CD4-positive, alpha-beta T cell (primary cell): ENCODE measurements at regions not wholly inside any gene's neighbourhood (a gene's known extent, or its start where the extent isn't known, plus 50 kb on each side); places are given as distances from the start of the nearest gene placed in this dataset.

ENCODE experiments used
- ATAC-seq: fragments of 200-7000 bp; cut with Tn5 transposase; one replicate; pipeline ENCODE4 v1.10.0; 2022; ENCODE audit warnings: mild to moderate bottlenecking; ENCODE audit not compliant: poor library complexity
- CTCF ChIA-PET: fragments of 350-600 bp; sonication (Branson Sonifier 250); formaldehyde crosslinking; loops from one replicate; lab custom pipeline; 2021; ENCODE audit warnings: antibody characterized with exemption, inconsistent platforms; lab: Charles Lee
- POLR2A ChIA-PET: fragments of 350-600 bp; sonication (Branson Sonifier 250); formaldehyde crosslinking; loops from one replicate; lab custom pipeline; 2021; ENCODE audit warnings: antibody characterized with exemption, inconsistent platforms; lab: Charles Lee
- DNase-seq, 14 experiments: peaks; one replicate each; pipeline ENCODE4 v3.0.0-alpha.2; 2013 to 2020; ENCODE audit warnings: mixed read lengths in 2 of 14
- H3K27ac ChIP-seq, 2 donors: one replicate each; pipeline versions ENCODE4 v1.5.1 to v1.7.0; 2013; ENCODE audit warnings: low read length in 2 of 2, low read depth in 1 of 2, mild to moderate bottlenecking in 1 of 2
- H3K27me3 ChIP-seq, 2 experiments: 1 replicate in 1 of 2; 2 replicates in 1 of 2; pipeline versions ENCODE4 v1.6.1 to v1.7.0; 2013; ENCODE audit warnings: low read length in 2 of 2, control low read depth in 1 of 2, mild to moderate bottlenecking in 1 of 2, moderate library complexity in 1 of 2; ENCODE audit not compliant: insufficient read depth in 2 of 2, control insufficient read depth in 1 of 2
- H3K36me3 ChIP-seq: one replicate; pipeline ENCODE4 v1.6.1; 2013; ENCODE audit warnings: low read length, control low read depth; ENCODE audit not compliant: insufficient read depth
- H3K4me1 ChIP-seq: one replicate; pipeline ENCODE4 v1.6.1; 2013; ENCODE audit warnings: low read length, control low read depth; ENCODE audit not compliant: insufficient read depth
- H3K4me3 ChIP-seq: one replicate; pipeline ENCODE4 v1.5.1; 2013; ENCODE audit warnings: mild to moderate bottlenecking, low read length, moderate library complexity
- H3K9me3 ChIP-seq, 2 experiments: 1 replicate in 1 of 2; 2 replicates in 1 of 2; pipeline versions ENCODE4 v1.6.1 to v1.7.0; 2013; ENCODE audit warnings: low read length in 2 of 2, mild to moderate bottlenecking in 2 of 2, control low read depth in 1 of 2, moderate library complexity in 1 of 2; ENCODE audit not compliant: control insufficient read depth in 1 of 2, insufficient read depth in 1 of 2
- H3K27ac Mint-ChIP-seq: one replicate; pipeline ENCODE4 v1.8.0; 2020; ENCODE audit warnings: mixed read lengths
- H3K27me3 Mint-ChIP-seq: one replicate; pipeline ENCODE4 v1.8.0; 2021; ENCODE audit warnings: mixed read lengths
- H3K36me3 Mint-ChIP-seq: one replicate; pipeline ENCODE4 v1.8.0; 2021; ENCODE audit warnings: low read depth, mixed read lengths
- H3K4me1 Mint-ChIP-seq: one replicate; pipeline ENCODE4 v1.8.0; 2021; ENCODE audit warnings: low read depth, mixed read lengths
- H3K4me3 Mint-ChIP-seq: one replicate; pipeline ENCODE4 v1.8.0; 2020; ENCODE audit warnings: mild to moderate bottlenecking, mixed read lengths
- H3K9me3 Mint-ChIP-seq: one replicate; pipeline ENCODE4 v1.8.0; 2020; ENCODE audit warnings: mixed read lengths
- CTCF ChIP-seq: fragments of 200-600 bp; IDR thresholded peaks from one replicate; pipeline ENCODE4 v1.8.0; 2022; ENCODE audit warnings: antibody characterized with exemption, mild to moderate bottlenecking
- intact Hi-C, 2 experiments: fragments of 100-400 bp; cut with DNase I in 1 of 2; cut with micrococcal nuclease in 1 of 2; formaldehyde crosslinking; loops; one replicate each; pipeline versions ENCODE4 v1.15.1 to v1.9.0; 2023 to 2025; cut with DNase I, micrococcal nuclease

- H3K4me1 Mint-ChIP-seq = no peaks in the 10 kb centered on the region
- Histone ChIP-seq H3K27me3 (no peaks in the 10 kb centered on the region), H3K27ac (no peak overlapping the region), H3K4me1 (no peaks in the 10 kb centered on the region), H3K9me3 (no peaks in the 10 kb centered on the region), H3K36me3 (no peaks in the 10 kb centered on the region), H3K4me3 (no peak overlapping the region)
- no peak for ATAC-seq
- intact Hi-C loops = no loop called here
- TF ChIP-seq CTCF = no peak
- H3K36me3 Mint-ChIP-seq = no peaks in the 10 kb centered on the region
- H3K9me3 Mint-ChIP-seq = no peaks in the 10 kb centered on the region
- POLR2A ChIA-PET = no interaction called here
- no peak for DNase-seq
- no peak overlapping the region for H3K4me3 Mint-ChIP-seq
- no peak overlapping the region for H3K27ac Mint-ChIP-seq
- CTCF ChIA-PET = no interaction called here
- peaks cover 9% of the 10 kb centered on the region for H3K27me3 Mint-ChIP-seq
Measured at GRCh38 chr5:153881687-153882086, 157.0 kb downstream of the FAM114A2 start.

GRCh38 chr5:153880106-153880505, 158.6 kb downstream of the FAM114A2 start:
- H3K4me3 ChIP-seq = no peak overlapping the region
- TF ChIP-seq CTCF = no peak
- no peaks in the 10 kb centered on the region for H3K9me3 ChIP-seq
- H3K27me3 ChIP-seq = peaks cover 0 to 3% of the 10 kb centered on the region in 2 experiments
- Mint-ChIP-seq H3K27me3 (peaks cover 13% of the 10 kb centered on the region), H3K4me3 (no peak overlapping the region), H3K9me3 (no peaks in the 10 kb centered on the region), H3K36me3 (no peaks in the 10 kb centered on the region), H3K27ac (no peak overlapping the region), H3K4me1 (no peaks in the 10 kb centered on the region)
- CTCF ChIA-PET = no interaction called here
- H3K4me1 ChIP-seq = no peaks in the 10 kb centered on the region
- H3K36me3 ChIP-seq = no peaks in the 10 kb centered on the region
- intact Hi-C loops = no loop called here
- POLR2A ChIA-PET = no interaction called here
- H3K27ac ChIP-seq = no peak overlapping the region
- no peak for DNase-seq
- ATAC-seq = no peak

GRCh38 chr5:153879596-153879995, 159.1 kb downstream of the FAM114A2 start:
- peaks cover 0 to 3% of the 10 kb centered on the region in 2 experiments for H3K27me3 ChIP-seq
- H3K4me1 ChIP-seq = no peaks in the 10 kb centered on the region
- intact Hi-C loops = no loop called here
- Mint-ChIP-seq H3K27ac (no peak overlapping the region), H3K9me3 (no peaks in the 10 kb centered on the region), H3K36me3 (no peaks in the 10 kb centered on the region), H3K4me1 (no peaks in the 10 kb centered on the region), H3K27me3 (peaks cover 13% of the 10 kb centered on the region), H3K4me3 (no peak overlapping the region)
- H3K9me3 ChIP-seq = no peaks in the 10 kb centered on the region
- no peak for TF ChIP-seq CTCF
- no peak for DNase-seq
- ATAC-seq = no peak
- POLR2A ChIA-PET = no interaction called here
- H3K4me3 ChIP-seq = no peak overlapping the region
- CTCF ChIA-PET = no interaction called here
- H3K36me3 ChIP-seq = no peaks in the 10 kb centered on the region
- H3K27ac ChIP-seq = no peak overlapping the region
